HG03460 (cell line): ENCODE measurements at regions not wholly inside any gene's neighbourhood (a gene's known extent, or its start where the extent isn't known, plus 50 kb on each side); places are given as distances from the start of the nearest gene placed in this dataset.

Experiments used
- ATAC-seq: cut with Tn5 transposase; IDR thresholded peaks from one replicate; pipeline ENCODE4 v1.9.1; 2021; ENCODE audit not compliant: unreplicated experiment

- no peak for ATAC-seq
Measured at GRCh38 chr7:155201325-155202087, 96.2 kb upstream of the INSIG1 start.

GRCh38 chr7:155202106-155202871, 95.4 kb upstream of the INSIG1 start:
- no peak for ATAC-seq

GRCh38 chr7:155203059-155203881, 94.4 kb upstream of the INSIG1 start:
- ATAC-seq, result no peak

- ATAC-seq, result no peak
Measured at GRCh38 chr7:155203882-155204691, 93.6 kb upstream of the INSIG1 start.

GRCh38 chr7:155204744-155205367, 92.8 kb upstream of the INSIG1 start:
- ATAC-seq, result no peak

GRCh38 chr7:155205368-155206317, 92.0 kb upstream of the INSIG1 start:
- peak; percentile 90 for ATAC-seq

GRCh38 chr7:155206318-155207020, 91.2 kb upstream of the INSIG1 start:
- peak; percentile 26 for ATAC-seq

GRCh38 chr7:155207326-155208002, 90.2 kb upstream of the INSIG1 start:
- ATAC-seq, result no peak

GRCh38 chr7:155208681-155209477, 88.8 kb upstream of the INSIG1 start:
- ATAC-seq, result no peak

GRCh38 chr7:155209478-155210319, 88.0 kb upstream of the INSIG1 start:
- ATAC-seq, result no peak

GRCh38 chr7:155210356-155210755, 87.3 kb upstream of the INSIG1 start:
- no peak for ATAC-seq

- ATAC-seq, result no peak
Measured at GRCh38 chr7:155211173-155211572, 86.5 kb upstream of the INSIG1 start.

GRCh38 chr7:155211761-155212160, 85.9 kb upstream of the INSIG1 start:
- no peak for ATAC-seq

- no peak for ATAC-seq
Measured at GRCh38 chr7:155212301-155213015, 85.2 kb upstream of the INSIG1 start.

- no peak for ATAC-seq
Measured at GRCh38 chr7:155213385-155213784, 84.3 kb upstream of the INSIG1 start.
